AG20443 (cell line): ENCODE measurements at regions not wholly inside any gene's neighbourhood (a gene's known extent, or its start where the extent isn't known, plus 50 kb on each side); places are given as distances from the start of the nearest gene placed in this dataset.
"Not testable (repeated sequence)": the region's sequence is repeated elsewhere in the genome, so short reads cannot be mapped to it uniquely, and the experiment has no call there.

Experiments used
- DNase-seq: peaks from one replicate; pipeline ENCODE4 v3.0.0; 2012; ENCODE audit warnings: low spot score, mixed read lengths

- no peak for DNase-seq
These were observed 326.8 kb upstream of the ARID1B start for GRCh38 chr6:156450421-156450820.

GRCh38 chr6:156449569-156449968 is 327.6 kb upstream of the ARID1B start:
- DNase-seq, result no peak

GRCh38 chr6:156449128-156449527 is 328.1 kb upstream of the ARID1B start:
- no peak for DNase-seq

- no peak for DNase-seq
These were observed 328.6 kb upstream of the ARID1B start for GRCh38 chr6:156448579-156448978.

GRCh38 chr6:156440688-156441087 is 336.5 kb upstream of the ARID1B start:
- DNase-seq, result no peak

- DNase-seq, result no peak
These were observed 338.7 kb upstream of the ARID1B start for GRCh38 chr6:156438350-156438923.

GRCh38 chr6:156437121-156437879 is 339.9 kb upstream of the ARID1B start:
- DNase-seq, result no peak

- no peak for DNase-seq
These were observed 342.4 kb upstream of the ARID1B start for GRCh38 chr6:156434795-156435190.

GRCh38 chr6:156434049-156434794 is 343.0 kb upstream of the ARID1B start:
- DNase-seq, result no peak

GRCh38 chr6:156432543-156432942 is 344.6 kb upstream of the ARID1B start:
- DNase-seq, result no peak

GRCh38 chr6:156430386-156430785 is 346.8 kb upstream of the ARID1B start:
- no peak for DNase-seq

GRCh38 chr6:156427345-156427744 is 349.8 kb upstream of the ARID1B start:
- DNase-seq, result peak; percentile 70

GRCh38 chr6:156425359-156426020 is 351.7 kb upstream of the ARID1B start:
- peak; percentile 59 for DNase-seq

GRCh38 chr6:156423829-156424228 is 353.3 kb upstream of the ARID1B start:
- no peak for DNase-seq

GRCh38 chr6:156423075-156423474 is 354.1 kb upstream of the ARID1B start:
- no peak for DNase-seq

GRCh38 chr6:156421933-156422332 is 355.2 kb upstream of the ARID1B start:
- no peak for DNase-seq

GRCh38 chr6:156421301-156421700 is 355.9 kb upstream of the ARID1B start:
- DNase-seq, result not testable (repeated sequence)

GRCh38 chr6:156420172-156420993 is 356.8 kb upstream of the ARID1B start:
- peak; percentile 40 for DNase-seq

GRCh38 chr6:156419594-156419993 is 357.6 kb upstream of the ARID1B start:
- no peak for DNase-seq

- no peak for DNase-seq
These were observed 358.9 kb upstream of the ARID1B start for GRCh38 chr6:156418253-156418652.

GRCh38 chr6:156416391-156416790 is 360.8 kb upstream of the ARID1B start:
- no peak for DNase-seq

GRCh38 chr6:156413154-156413553 is 364.0 kb upstream of the ARID1B start:
- no peak for DNase-seq
